GM18909 (cell line): ENCODE measurements at regions not wholly inside any gene's neighbourhood (a gene's known extent, or its start where the extent isn't known, plus 50 kb on each side); places are given as distances from the start of the nearest gene placed in this dataset.
"Not testable (repeated sequence)": the region's sequence is repeated elsewhere in the genome, so short reads cannot be mapped to it uniquely, and the experiment has no call there.

Experiments used
- ATAC-seq: cut with Tn5 transposase; IDR thresholded peaks from one replicate; pipeline ENCODE4 v1.9.1; 2021; ENCODE audit warnings: mild to moderate bottlenecking; ENCODE audit not compliant: unreplicated experiment, poor library complexity

GRCh38 chr10:106111246-106111645 lies 1053.3 kb downstream of the SORCS1 start:
- no peak for ATAC-seq

- no peak for ATAC-seq
Observed at GRCh38 chr10:106107706-106108105, 1056.8 kb downstream of the SORCS1 start.

GRCh38 chr10:106106114-106106513 lies 1058.4 kb downstream of the SORCS1 start:
- ATAC-seq, result no peak

- no peak for ATAC-seq
Observed at GRCh38 chr10:106089855-106090254, 1074.7 kb downstream of the SORCS1 start.

- ATAC-seq, result no peak
Observed at GRCh38 chr10:106086391-106086790, 1078.1 kb downstream of the SORCS1 start.

- no peak for ATAC-seq
Observed at GRCh38 chr10:106083572-106083971, 1080.9 kb downstream of the SORCS1 start.

GRCh38 chr10:106082865-106083264 lies 1081.6 kb downstream of the SORCS1 start:
- ATAC-seq, result no peak

GRCh38 chr10:106078895-106079576 lies 1085.5 kb downstream of the SORCS1 start:
- no peak for ATAC-seq

- ATAC-seq, result no peak
Observed at GRCh38 chr10:106076496-106076895, 1088.0 kb downstream of the SORCS1 start.

- ATAC-seq, result no peak
Observed at GRCh38 chr10:106053061-106053460, 1111.4 kb downstream of the SORCS1 start.

GRCh38 chr10:106044503-106044902 lies 1120.0 kb downstream of the SORCS1 start:
- no peak for ATAC-seq

GRCh38 chr10:106043863-106044262 lies 1120.6 kb downstream of the SORCS1 start:
- ATAC-seq, result no peak

GRCh38 chr10:106038246-106038645 lies 1126.3 kb downstream of the SORCS1 start:
- no peak for ATAC-seq

- no peak for ATAC-seq
Observed at GRCh38 chr10:106033065-106033464, 1131.4 kb downstream of the SORCS1 start.

- ATAC-seq, result no peak
Observed at GRCh38 chr10:106032450-106033002, 1132.0 kb downstream of the SORCS1 start.

GRCh38 chr10:106027240-106027639 lies 1137.3 kb downstream of the SORCS1 start:
- ATAC-seq, result no peak

GRCh38 chr10:106025208-106025811 lies 1139.2 kb downstream of the SORCS1 start:
- no peak for ATAC-seq

GRCh38 chr10:106023329-106023728 lies 1141.2 kb downstream of the SORCS1 start:
- no peak for ATAC-seq

- ATAC-seq, result not testable (repeated sequence)
Observed at GRCh38 chr10:106019559-106019958, 1144.9 kb downstream of the SORCS1 start.

- not testable (repeated sequence) for ATAC-seq
Observed at GRCh38 chr10:106015369-106016199, 1148.9 kb downstream of the SORCS1 start.

- ATAC-seq, result no peak
Observed at GRCh38 chr10:106011250-106011649, 1153.3 kb downstream of the SORCS1 start.
